Esophagus muscularis mucosa (tissue), 4 donors: ENCODE measurements at regions not wholly inside any gene's neighbourhood (a gene's known extent, or its start where the extent isn't known, plus 50 kb on each side); places are given as distances from the start of the nearest gene placed in this dataset.

ENCODE experiments used
- CTCF ChIP-seq, 3 experiments: fragments of 200-600 bp in 2 of 3; fragments of 450-650 bp in 1 of 3; sonication (generic) in 2 of 3; IDR thresholded peaks; one replicate each; pipeline ENCODE4 v1.5.1; 2017 to 2019; ENCODE audit warnings: antibody characterized with exemption in 3 of 3, mild to moderate bottlenecking in 2 of 3, moderate library complexity in 1 of 3
- EP300 ChIP-seq: sonication (generic); formaldehyde crosslinking; IDR thresholded peaks from one replicate; pipeline ENCODE4 v1.6.1; 2017; ENCODE audit warnings: antibody characterized with exemption
- POLR2A ChIP-seq: fragments of 450-650 bp; IDR thresholded peaks from one replicate; pipeline ENCODE4 v1.6.1; 2017; ENCODE audit warnings: antibody characterized with exemption, moderate library complexity, mild to moderate bottlenecking, low read depth

DNA sequence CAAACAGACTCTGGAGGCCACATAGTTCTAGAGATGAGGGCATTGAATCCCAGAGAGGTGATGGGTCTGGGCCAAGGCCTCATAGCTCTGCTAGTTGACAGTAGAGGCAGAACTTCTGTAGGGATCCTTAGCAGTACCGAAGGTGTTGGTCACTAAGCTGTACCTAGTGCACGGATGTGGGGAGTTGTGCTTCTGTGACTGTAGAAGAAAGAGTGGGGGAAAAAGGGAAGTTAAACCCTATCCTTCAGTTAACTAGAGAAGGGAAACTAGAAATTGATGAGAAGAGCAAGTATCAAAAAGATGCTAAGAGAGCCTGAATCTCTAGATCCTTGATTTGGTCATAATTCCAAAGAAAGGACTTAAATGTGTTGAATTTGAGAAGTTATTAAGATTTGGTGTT, 186.7 kb downstream of the NFKBIZ start:
- TF ChIP-seq CTCF (IDR thresholded peaks at IDR 0.05): no peak
- no peak for TF ChIP-seq POLR2A
- TF ChIP-seq EP300: no peak
